ENCODE measurements at regions not wholly inside any gene's neighbourhood (a gene's known extent, or its start where the extent isn't known, plus 50 kb on each side); places are given as distances from the start of the nearest gene placed in this dataset.

DNA sequence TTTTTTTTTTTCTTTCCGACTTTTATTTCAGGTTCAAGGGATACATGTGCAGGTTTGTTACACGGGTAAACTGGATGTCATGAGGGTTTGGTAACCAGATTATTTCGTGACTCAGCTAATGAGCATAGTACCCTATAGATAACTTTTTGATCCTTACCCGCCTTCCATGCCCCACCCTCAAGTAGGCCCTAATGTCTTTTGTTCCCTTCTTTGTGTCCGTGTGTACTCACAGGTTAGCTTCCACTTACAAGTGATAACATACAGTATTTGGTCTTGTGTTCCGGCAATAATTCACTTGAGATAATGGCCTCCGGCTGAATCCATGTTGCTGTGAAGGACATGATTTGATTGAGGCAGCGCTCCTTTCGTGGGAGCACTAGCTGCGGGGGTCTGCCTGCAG is 402.8 kb upstream of the SGO1 start:
- no peaks in the 10 kb centered on the region for H3K4me1 ChIP-seq

DNA sequence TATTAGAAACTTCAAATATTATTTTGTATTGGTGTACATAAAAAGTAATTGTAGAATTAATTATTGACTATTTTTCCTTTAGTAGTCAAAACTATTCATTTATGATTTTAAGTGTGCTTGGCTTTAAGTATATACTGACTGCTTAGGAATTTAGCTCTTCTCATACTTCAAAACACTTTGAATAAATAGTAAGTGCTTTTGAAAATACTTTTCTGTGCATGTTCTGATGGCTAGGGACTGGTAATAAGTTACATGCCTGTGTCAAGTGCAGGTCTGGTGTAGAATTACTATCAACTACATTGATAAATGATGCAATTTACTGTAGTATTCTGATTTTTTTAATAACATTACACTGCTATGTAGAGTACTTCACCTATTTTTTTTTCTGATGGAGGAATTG is 397.6 kb upstream of the SGO1 start:
- intact Hi-C loops (cut with micrococcal nuclease; ENCODE audit: unreplicated experiment), result no loop called here
- H3K9me3 ChIP-seq, result no peaks in the 10 kb centered on the region
- TF ChIP-seq, protein P1, sequence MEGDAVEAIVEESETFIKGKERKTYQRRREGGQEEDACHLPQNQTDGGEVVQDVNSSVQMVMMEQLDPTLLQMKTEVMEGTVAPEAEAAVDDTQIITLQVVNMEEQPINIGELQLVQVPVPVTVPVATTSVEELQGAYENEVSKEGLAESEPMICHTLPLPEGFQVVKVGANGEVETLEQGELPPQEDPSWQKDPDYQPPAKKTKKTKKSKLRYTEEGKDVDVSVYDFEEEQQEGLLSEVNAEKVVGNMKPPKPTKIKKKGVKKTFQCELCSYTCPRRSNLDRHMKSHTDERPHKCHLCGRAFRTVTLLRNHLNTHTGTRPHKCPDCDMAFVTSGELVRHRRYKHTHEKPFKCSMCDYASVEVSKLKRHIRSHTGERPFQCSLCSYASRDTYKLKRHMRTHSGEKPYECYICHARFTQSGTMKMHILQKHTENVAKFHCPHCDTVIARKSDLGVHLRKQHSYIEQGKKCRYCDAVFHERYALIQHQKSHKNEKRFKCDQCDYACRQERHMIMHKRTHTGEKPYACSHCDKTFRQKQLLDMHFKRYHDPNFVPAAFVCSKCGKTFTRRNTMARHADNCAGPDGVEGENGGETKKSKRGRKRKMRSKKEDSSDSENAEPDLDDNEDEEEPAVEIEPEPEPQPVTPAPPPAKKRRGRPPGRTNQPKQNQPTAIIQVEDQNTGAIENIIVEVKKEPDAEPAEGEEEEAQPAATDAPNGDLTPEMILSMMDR (IDR thresholded peaks at IDR 0.05; ENCODE audit: insufficient read depth in 1 of 2, low read depth in 1 of 2, low read length in 1 of 2, severe bottlenecking in 1 of 2, unreplicated experiment in 1 of 2), result no peak
- no peaks in the 10 kb centered on the region for H3K36me3 Mint-ChIP-seq (ENCODE audit: insufficient read depth, unreplicated experiment)
- H3K27ac Mint-ChIP-seq (ENCODE audit: unreplicated experiment), result no peak overlapping the region
- no peak for DNase-seq
- no peak overlapping the region for H3K4me3 Mint-ChIP-seq (ENCODE audit: unreplicated experiment)
- peaks cover 1% of the 10 kb centered on the region for H3K27me3 Mint-ChIP-seq (ENCODE audit: insufficient read depth, unreplicated experiment)
- no peaks in the 10 kb centered on the region for H3K9me3 Mint-ChIP-seq (ENCODE audit: unreplicated experiment)
- ChIA-PET CTCF (no interaction called here), POLR2A (no interaction called here)
- H3K4me1 ChIP-seq, result no peaks in the 10 kb centered on the region
- H3K4me1 Mint-ChIP-seq (ENCODE audit: low read depth, unreplicated experiment), result no peaks in the 10 kb centered on the region
- H3K27me3 ChIP-seq (replicated peaks; ENCODE audit: control insufficient read depth, insufficient read depth, low read length), result no peaks in the 10 kb centered on the region
- no peaks in the 10 kb centered on the region for H3K36me3 ChIP-seq (ENCODE audit: control insufficient read depth, insufficient read depth, low read length)
- no TSS peak for BruUV-seq (replicated peaks)
- H3K4me3 ChIP-seq (ENCODE audit: low read depth, low read length), result no peak overlapping the region

More for the DNA sequence above, 402.8 kb upstream of the SGO1 start:
- H3K4me1 Mint-ChIP-seq (ENCODE audit: low read depth, unreplicated experiment), result no peaks in the 10 kb centered on the region
- no peak overlapping the region for H3K4me3 Mint-ChIP-seq (ENCODE audit: unreplicated experiment)
- H3K36me3 Mint-ChIP-seq (ENCODE audit: insufficient read depth, unreplicated experiment), result no peaks in the 10 kb centered on the region
- no TSS peak for BruUV-seq (replicated peaks)
- TF ChIP-seq, protein P1 (IDR thresholded peaks at IDR 0.05; ENCODE audit: insufficient read depth in 1 of 2, low read depth in 1 of 2, low read length in 1 of 2, severe bottlenecking in 1 of 2, unreplicated experiment in 1 of 2), result no peak
- CTCF ChIA-PET, result no interaction called here
- Histone ChIP-seq H3K36me3 (ENCODE audit: control insufficient read depth, insufficient read depth, low read length) (no peaks in the 10 kb centered on the region), H3K4me3 (ENCODE audit: low read depth, low read length) (no peak overlapping the region), H3K9me3 (no peaks in the 10 kb centered on the region), H3K27me3 (replicated peaks; ENCODE audit: control insufficient read depth, insufficient read depth, low read length) (no peaks in the 10 kb centered on the region)
- H3K9me3 Mint-ChIP-seq (ENCODE audit: unreplicated experiment), result no peaks in the 10 kb centered on the region
- POLR2A ChIA-PET, result no interaction called here
- no peak overlapping the region for H3K27ac Mint-ChIP-seq (ENCODE audit: unreplicated experiment)
- intact Hi-C loops (cut with micrococcal nuclease; ENCODE audit: unreplicated experiment), result loop anchor here (2.0 kb wide), 1 partner anchor 28 kb away; no protein-coding TSS in a partner anchor
- no peak for DNase-seq
- no peaks in the 10 kb centered on the region for H3K27me3 Mint-ChIP-seq (ENCODE audit: insufficient read depth, unreplicated experiment)

DNA sequence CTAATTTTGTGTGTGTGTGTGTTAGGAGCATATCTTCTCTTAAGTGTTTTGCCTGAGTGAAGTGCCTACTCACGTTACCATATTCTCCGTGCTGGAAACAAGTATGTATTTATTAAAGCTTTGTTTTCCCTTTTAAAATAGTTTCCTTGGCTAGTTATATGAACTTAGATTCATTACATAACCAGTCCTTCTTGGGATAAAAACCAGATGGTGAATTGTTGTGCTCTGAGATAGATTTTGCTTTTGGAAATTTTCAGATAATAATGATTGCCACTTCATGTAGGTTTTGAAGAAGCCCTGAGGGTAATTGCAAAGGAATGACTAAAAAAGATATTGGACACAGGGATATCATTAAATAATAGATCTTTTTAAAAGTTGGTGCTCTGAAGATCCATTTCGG is 390.2 kb upstream of the SGO1 start:
- no peak for DNase-seq
- Mint-ChIP-seq H3K9me3 (ENCODE audit: unreplicated experiment) (no peaks in the 10 kb centered on the region), H3K27ac (ENCODE audit: unreplicated experiment) (no peak overlapping the region), H3K36me3 (ENCODE audit: insufficient read depth, unreplicated experiment) (no peaks in the 10 kb centered on the region), H3K27me3 (ENCODE audit: insufficient read depth, unreplicated experiment) (peaks cover 3% of the 10 kb centered on the region), H3K4me3 (ENCODE audit: unreplicated experiment) (no peak overlapping the region), H3K4me1 (ENCODE audit: low read depth, unreplicated experiment) (no peaks in the 10 kb centered on the region)
- intact Hi-C loops (cut with micrococcal nuclease; ENCODE audit: unreplicated experiment), result no loop called here
- H3K27me3 ChIP-seq (replicated peaks; ENCODE audit: control insufficient read depth, insufficient read depth, low read length), result no peaks in the 10 kb centered on the region
- H3K36me3 ChIP-seq (ENCODE audit: control insufficient read depth, insufficient read depth, low read length), result no peaks in the 10 kb centered on the region
- ChIA-PET CTCF (no interaction called here), POLR2A (no interaction called here)
- H3K9me3 ChIP-seq, result no peaks in the 10 kb centered on the region
- no TSS peak for BruUV-seq (replicated peaks)
- H3K4me3 ChIP-seq (ENCODE audit: low read depth, low read length), result no peak overlapping the region
- TF ChIP-seq, protein P1 (IDR thresholded peaks at IDR 0.05; ENCODE audit: insufficient read depth in 1 of 2, low read depth in 1 of 2, low read length in 1 of 2, severe bottlenecking in 1 of 2, unreplicated experiment in 1 of 2), result no peak
- H3K4me1 ChIP-seq, result no peaks in the 10 kb centered on the region

All from Caco-2 (cell line).